ENCODE measurements at regions not wholly inside any gene's neighbourhood (a gene's known extent, or its start where the extent isn't known, plus 50 kb on each side); places are given as distances from the start of the nearest gene placed in this dataset.

DNA sequence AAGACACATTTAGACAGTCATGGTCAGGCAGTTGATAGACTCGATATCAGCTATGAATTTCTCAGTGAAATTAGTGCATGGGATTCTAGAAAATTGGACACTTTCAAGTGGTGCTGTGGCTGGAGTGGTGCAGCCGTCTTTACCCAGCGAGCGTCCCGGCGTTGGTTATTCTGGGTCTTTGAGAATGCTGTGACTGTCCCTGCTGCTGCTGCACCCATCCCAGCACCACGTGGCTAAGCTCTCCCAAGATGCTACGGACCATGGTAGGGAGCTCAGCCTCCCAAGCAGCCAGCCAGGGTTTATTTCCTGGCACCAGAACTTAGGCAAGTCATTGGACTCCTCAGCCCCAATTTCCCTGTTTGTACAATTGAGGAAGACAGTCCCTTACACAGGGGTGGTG, 147.2 kb upstream of the RPS6KA2 start:
- TF ChIP-seq EZH2 (IDR thresholded peaks at IDR 0.05; ENCODE audit: insufficient read depth, poor library complexity, severe bottlenecking): no peak
- no peak for TF ChIP-seq EZH2phosphoT487 (IDR thresholded peaks at IDR 0.05; ENCODE audit: insufficient read depth, low read depth)
